ENCODE measurements at regions not wholly inside any gene's neighbourhood (a gene's known extent, or its start where the extent isn't known, plus 50 kb on each side); places are given as distances from the start of the nearest gene placed in this dataset.

- TF ChIP-seq CTCF (conservative IDR thresholded peaks at IDR 0.05) (no peak), EZH2 (IDR thresholded peaks at IDR 0.05; ENCODE audit: low read depth) (no peak)
These were observed 368.1 kb downstream of the CXCL12 start for GRCh38 chr10:44016589-44017482.

All from PC-9 (cell line).